GM11168 (cell line): ENCODE measurements at regions not wholly inside any gene's neighbourhood (a gene's known extent, or its start where the extent isn't known, plus 50 kb on each side); places are given as distances from the start of the nearest gene placed in this dataset.
"Not testable (repeated sequence)": the region's sequence is repeated elsewhere in the genome, so short reads cannot be mapped to it uniquely, and the experiment has no call there.

Experiments used
- in situ Hi-C: fragments of 300-500 bp; cut with MboI; formaldehyde crosslinking; loops from one replicate; pipeline ENCODE4 v1.12.0; 2022; ENCODE audit warnings: low sequenced_read_pairs; ENCODE audit not compliant: unreplicated experiment

- in situ Hi-C loops: no loop called here
These were observed 1619.8 kb upstream of the PRMT6 start for GRCh38 chr1:105436589-105437259.

- in situ Hi-C loops: no loop called here
These were observed 1618.6 kb upstream of the PRMT6 start for GRCh38 chr1:105437847-105438246.

- in situ Hi-C loops: no loop called here
These were observed 1613.6 kb upstream of the PRMT6 start for GRCh38 chr1:105442901-105443300.

- in situ Hi-C loops: no loop called here
These were observed 1596.7 kb upstream of the PRMT6 start for GRCh38 chr1:105459759-105460158.

- in situ Hi-C loops: no loop called here
These were observed 1594.2 kb upstream of the PRMT6 start for GRCh38 chr1:105462308-105462707.

GRCh38 chr1:105467549-105467948 lies 1588.9 kb upstream of the PRMT6 start:
- in situ Hi-C loops: no loop called here

- in situ Hi-C loops: not testable (repeated sequence)
These were observed 1585.9 kb upstream of the PRMT6 start for GRCh38 chr1:105470541-105470940.

GRCh38 chr1:105483436-105483835 lies 1573.0 kb upstream of the PRMT6 start:
- in situ Hi-C loops: no loop called here

- in situ Hi-C loops: no loop called here
These were observed 1571.3 kb upstream of the PRMT6 start for GRCh38 chr1:105485207-105485606.

GRCh38 chr1:105492921-105493320 lies 1563.6 kb upstream of the PRMT6 start:
- in situ Hi-C loops: no loop called here

- in situ Hi-C loops: no loop called here
These were observed 1540.4 kb upstream of the PRMT6 start for GRCh38 chr1:105516068-105516467.

- in situ Hi-C loops: no loop called here
These were observed 1522.5 kb upstream of the PRMT6 start for GRCh38 chr1:105533996-105534395.

GRCh38 chr1:105544475-105544874 lies 1512.0 kb upstream of the PRMT6 start:
- in situ Hi-C loops: no loop called here

- in situ Hi-C loops: no loop called here
These were observed 1500.2 kb upstream of the PRMT6 start for GRCh38 chr1:105556266-105556665.

GRCh38 chr1:105558023-105558422 lies 1498.5 kb upstream of the PRMT6 start:
- in situ Hi-C loops: no loop called here

- in situ Hi-C loops: no loop called here
These were observed 1491.5 kb upstream of the PRMT6 start for GRCh38 chr1:105565006-105565405.

GRCh38 chr1:105585791-105586190 lies 1470.7 kb upstream of the PRMT6 start:
- in situ Hi-C loops: no loop called here

GRCh38 chr1:105591681-105592080 lies 1464.8 kb upstream of the PRMT6 start:
- in situ Hi-C loops: no loop called here

GRCh38 chr1:105608713-105609112 lies 1447.8 kb upstream of the PRMT6 start:
- in situ Hi-C loops: no loop called here

- in situ Hi-C loops: no loop called here
These were observed 1430.0 kb upstream of the PRMT6 start for GRCh38 chr1:105626276-105626987.

GRCh38 chr1:105631153-105631744 lies 1425.2 kb upstream of the PRMT6 start:
- in situ Hi-C loops: not testable (repeated sequence)
